ENCODE measurements at regions not wholly inside any gene's neighbourhood (a gene's known extent, or its start where the extent isn't known, plus 50 kb on each side); places are given as distances from the start of the nearest gene placed in this dataset.
"Not testable (repeated sequence)": the region's sequence is repeated elsewhere in the genome, so short reads cannot be mapped to it uniquely, and the experiment has no call there.

GRCh38 chr14:104416383-104416782 lies 163.2 kb upstream of the C14orf180 start:
- DNase-seq: no peak
- intact Hi-C loops (cut with DNase I; ENCODE audit: low total_unique reads): no loop called here
- H3K27me3 ChIP-seq: peaks cover 0 to 11% of the 10 kb centered on the region in 2 donors

GRCh38 chr14:104419865-104420505 lies 159.6 kb upstream of the C14orf180 start:
- no peak for DNase-seq
- TF ChIP-seq CTCF (IDR thresholded peaks at IDR 0.05): no peak
- intact Hi-C loops (cut with DNase I; ENCODE audit: low total_unique reads): no loop called here
- Histone ChIP-seq H3K4me1 (no peaks in the 10 kb centered on the region), H3K4me3 (no peak overlapping the region), H3K27ac (no peak overlapping the region), H3K27me3 (peaks cover 0 to 37% of the 10 kb centered on the region in 2 donors), H3K9me3 (no peaks in the 10 kb centered on the region), H3K36me3 (no peaks in the 10 kb centered on the region)

More at GRCh38 chr14:104416383-104416782, 163.2 kb upstream of the C14orf180 start:
- TF ChIP-seq CTCF (IDR thresholded peaks at IDR 0.05): no peak
- Histone ChIP-seq H3K27ac (no peak overlapping the region), H3K36me3 (no peaks in the 10 kb centered on the region), H3K9me3 (no peaks in the 10 kb centered on the region), H3K4me1 (no peaks in the 10 kb centered on the region), H3K4me3 (no peak overlapping the region)

- H3K4me3 ChIP-seq; H3K9me3 ChIP-seq; H3K4me1 ChIP-seq; DNase-seq; H3K36me3 ChIP-seq; intact Hi-C loops (cut with DNase I; ENCODE audit: low total_unique reads); H3K27ac ChIP-seq: not testable (repeated sequence)
- H3K27me3 ChIP-seq: peaks cover 0 to 42% of the 10 kb centered on the region in 2 donors
Measured at GRCh38 chr14:104420523-104420922, 159.0 kb upstream of the C14orf180 start.

- Histone ChIP-seq H3K27ac (no peak overlapping the region), H3K9me3 (no peaks in the 10 kb centered on the region), H3K36me3 (no peaks in the 10 kb centered on the region), H3K27me3 (peaks cover 0 to 47% of the 10 kb centered on the region in 2 donors), H3K4me1 (no peaks in the 10 kb centered on the region), H3K4me3 (no peak overlapping the region)
- intact Hi-C loops (cut with DNase I; ENCODE audit: low total_unique reads): no loop called here
- no peak for DNase-seq
- no peak for TF ChIP-seq CTCF (IDR thresholded peaks at IDR 0.05)
Measured at GRCh38 chr14:104420990-104421389, 158.6 kb upstream of the C14orf180 start.

GRCh38 chr14:104421401-104421821 lies 158.2 kb upstream of the C14orf180 start:
- Histone ChIP-seq H3K9me3 (no peaks in the 10 kb centered on the region), H3K27ac (no peak overlapping the region), H3K4me3 (no peak overlapping the region), H3K36me3 (no peaks in the 10 kb centered on the region), H3K4me1 (no peaks in the 10 kb centered on the region), H3K27me3 (peaks cover 0 to 46% of the 10 kb centered on the region in 2 donors)
- intact Hi-C loops (cut with DNase I; ENCODE audit: low total_unique reads): no loop called here
- DNase-seq: no peak
- TF ChIP-seq CTCF (IDR thresholded peaks at IDR 0.05): no peak

- H3K36me3 ChIP-seq: no peaks in the 10 kb centered on the region
- peaks cover 0 to 48% of the 10 kb centered on the region in 2 donors for H3K27me3 ChIP-seq
- no peaks in the 10 kb centered on the region for H3K9me3 ChIP-seq
- TF ChIP-seq CTCF (IDR thresholded peaks at IDR 0.05): no peak
- no peak overlapping the region for H3K4me3 ChIP-seq
- H3K4me1 ChIP-seq: no peaks in the 10 kb centered on the region
- no peak overlapping the region for H3K27ac ChIP-seq
- intact Hi-C loops (cut with DNase I; ENCODE audit: low total_unique reads): no loop called here
- no peak for DNase-seq
Measured at GRCh38 chr14:104421892-104422828, 157.4 kb upstream of the C14orf180 start.

All from tibial artery (tissue), 4 donors.